Natural killer cell treated with Interleukin-12 subunit alpha and Interleukin-12 subunit beta and Interleukin-15 and Interleukin-18, amount 100 ng/mL, for 72 hours (primary cell): ENCODE measurements at regions not wholly inside any gene's neighbourhood (a gene's known extent, or its start where the extent isn't known, plus 50 kb on each side); places are given as distances from the start of the nearest gene placed in this dataset.

ENCODE experiments used
- ATAC-seq, 2 donors: fragments of 150-1000 bp; cut with Tn5 transposase in 1 of 2; sonication (Bioruptor Pico), chemical (Tn5 transposase) in 1 of 2; 2 replicates each; pipeline ENCODE4 v1.10.0; 2021
- DNase-seq: peaks from one replicate; pipeline ENCODE4 v3.0.0; 2022; ENCODE audit warnings: low spot score
- H3K27ac Mint-ChIP-seq, 2 donors: 1 replicate in 1 of 2; 2 replicates in 1 of 2; pipeline ENCODE4 v1.8.0; 2022; ENCODE audit warnings: mixed read lengths in 2 of 2, mild to moderate bottlenecking in 1 of 2, moderate library complexity in 1 of 2
- H3K27me3 Mint-ChIP-seq, 2 donors: 1 replicate in 1 of 2; 2 replicates in 1 of 2; pipeline ENCODE4 v1.8.0; 2022; ENCODE audit warnings: mixed read lengths in 2 of 2
- H3K36me3 Mint-ChIP-seq: one replicate; pipeline ENCODE4 v1.8.0; 2022; ENCODE audit warnings: mixed read lengths
- H3K4me1 Mint-ChIP-seq, 2 donors: 1 replicate in 1 of 2; 2 replicates in 1 of 2; pipeline ENCODE4 v1.8.0; 2022; ENCODE audit warnings: low read depth in 2 of 2, mixed read lengths in 2 of 2, mild to moderate bottlenecking in 1 of 2
- H3K4me3 Mint-ChIP-seq: one replicate; pipeline ENCODE4 v1.8.0; 2022; ENCODE audit warnings: mixed read lengths
- H3K9me3 Mint-ChIP-seq: 2 replicates; pipeline ENCODE4 v1.8.0; 2022; ENCODE audit warnings: mixed read lengths

- DNase-seq (no peak), ATAC-seq (no peak)
- H3K27ac Mint-ChIP-seq: no peak overlapping the region
- no peaks in the 10 kb centered on the region for H3K4me1 Mint-ChIP-seq
- no peaks in the 10 kb centered on the region for H3K36me3 Mint-ChIP-seq
- H3K27me3 Mint-ChIP-seq: no peaks in the 10 kb centered on the region
- peaks cover 4% of the 10 kb centered on the region for H3K9me3 Mint-ChIP-seq
- H3K4me3 Mint-ChIP-seq: no peak overlapping the region
Measured at GRCh38 chr6:8506126-8506525, 70.8 kb upstream of the SLC35B3 start.

GRCh38 chr6:8499540-8499939, 64.2 kb upstream of the SLC35B3 start:
- H3K27ac Mint-ChIP-seq: no peak overlapping the region
- no peak for DNase-seq
- H3K9me3 Mint-ChIP-seq: peaks cover 3% of the 10 kb centered on the region
- H3K36me3 Mint-ChIP-seq: no peaks in the 10 kb centered on the region
- H3K4me3 Mint-ChIP-seq: no peak overlapping the region
- no peaks in the 10 kb centered on the region for H3K27me3 Mint-ChIP-seq
- H3K4me1 Mint-ChIP-seq: no peaks in the 10 kb centered on the region
- no peak for ATAC-seq

- Mint-ChIP-seq H3K9me3 (peaks cover 3% of the 10 kb centered on the region), H3K27me3 (no peaks in the 10 kb centered on the region), H3K27ac (no peak overlapping the region), H3K4me3 (no peak overlapping the region), H3K36me3 (no peaks in the 10 kb centered on the region), H3K4me1 (no peaks in the 10 kb centered on the region)
- no peak for DNase-seq
- ATAC-seq: no peak
Measured at GRCh38 chr6:8494730-8495129, 59.4 kb upstream of the SLC35B3 start.

GRCh38 chr6:8492536-8493133, 57.3 kb upstream of the SLC35B3 start:
- H3K4me3 Mint-ChIP-seq: no peak overlapping the region
- no peaks in the 10 kb centered on the region for H3K27me3 Mint-ChIP-seq
- no peaks in the 10 kb centered on the region for H3K36me3 Mint-ChIP-seq
- H3K9me3 Mint-ChIP-seq: peaks cover 3% of the 10 kb centered on the region
- DNase-seq (no peak), ATAC-seq (no peak)
- H3K4me1 Mint-ChIP-seq: no peaks in the 10 kb centered on the region
- H3K27ac Mint-ChIP-seq: no peak overlapping the region
